ENCODE measurements at regions not wholly inside any gene's neighbourhood (a gene's known extent, or its start where the extent isn't known, plus 50 kb on each side); places are given as distances from the start of the nearest gene placed in this dataset.

- H3K27me3 ChIP-seq (replicated peaks; ENCODE audit: control insufficient read depth, insufficient read depth, low read length) = no peaks in the 10 kb centered on the region
- no peak for TF ChIP-seq CTCF (IDR thresholded peaks at IDR 0.05; ENCODE audit: insufficient read depth, low read length, poor library complexity, severe bottlenecking)
- H3K36me3 ChIP-seq (ENCODE audit: control insufficient read depth, insufficient read depth, low read length) = no peaks in the 10 kb centered on the region
- H3K4me3 ChIP-seq (replicated peaks; ENCODE audit: low read depth, low read length) = no peak overlapping the region
- no peak for DNase-seq (ENCODE audit: extremely low read depth, insufficient read length)
Measured at GRCh38 chr22:48347311-48347710, 1480.4 kb downstream of the BRD1 start.

- no peaks in the 10 kb centered on the region for H3K27me3 ChIP-seq (replicated peaks; ENCODE audit: control insufficient read depth, insufficient read depth, low read length)
- no peak overlapping the region for H3K4me3 ChIP-seq (replicated peaks; ENCODE audit: low read depth, low read length)
- H3K36me3 ChIP-seq (ENCODE audit: control insufficient read depth, insufficient read depth, low read length) = no peaks in the 10 kb centered on the region
- no peak for TF ChIP-seq CTCF (IDR thresholded peaks at IDR 0.05; ENCODE audit: insufficient read depth, low read length, poor library complexity, severe bottlenecking)
- DNase-seq (ENCODE audit: extremely low read depth, insufficient read length) = no peak
Measured at GRCh38 chr22:48346911-48347310, 1480.8 kb downstream of the BRD1 start.

- DNase-seq (ENCODE audit: extremely low read depth, insufficient read length) = no peak
- H3K4me3 ChIP-seq (replicated peaks; ENCODE audit: low read depth, low read length) = no peak overlapping the region
- no peak for TF ChIP-seq CTCF (IDR thresholded peaks at IDR 0.05; ENCODE audit: insufficient read depth, low read length, poor library complexity, severe bottlenecking)
- H3K36me3 ChIP-seq (ENCODE audit: control insufficient read depth, insufficient read depth, low read length) = no peaks in the 10 kb centered on the region
- H3K27me3 ChIP-seq (replicated peaks; ENCODE audit: control insufficient read depth, insufficient read depth, low read length) = no peaks in the 10 kb centered on the region
Measured at GRCh38 chr22:48346311-48346710, 1481.4 kb downstream of the BRD1 start.

- Histone ChIP-seq H3K4me3 (replicated peaks; ENCODE audit: low read depth, low read length) (no peak overlapping the region), H3K27me3 (replicated peaks; ENCODE audit: control insufficient read depth, insufficient read depth, low read length) (no peaks in the 10 kb centered on the region), H3K36me3 (ENCODE audit: control insufficient read depth, insufficient read depth, low read length) (no peaks in the 10 kb centered on the region)
- no peak for DNase-seq (ENCODE audit: extremely low read depth, insufficient read length)
- no peak for TF ChIP-seq CTCF (IDR thresholded peaks at IDR 0.05; ENCODE audit: insufficient read depth, low read length, poor library complexity, severe bottlenecking)
Measured at GRCh38 chr22:48345631-48346030, 1482.0 kb downstream of the BRD1 start.

GRCh38 chr22:48343461-48343860 lies 1484.2 kb downstream of the BRD1 start:
- Histone ChIP-seq H3K4me3 (replicated peaks; ENCODE audit: low read depth, low read length) (no peak overlapping the region), H3K36me3 (ENCODE audit: control insufficient read depth, insufficient read depth, low read length) (no peaks in the 10 kb centered on the region), H3K27me3 (replicated peaks; ENCODE audit: control insufficient read depth, insufficient read depth, low read length) (no peaks in the 10 kb centered on the region)
- no peak for TF ChIP-seq CTCF (IDR thresholded peaks at IDR 0.05; ENCODE audit: insufficient read depth, low read length, poor library complexity, severe bottlenecking)
- DNase-seq (ENCODE audit: extremely low read depth, insufficient read length) = no peak

GRCh38 chr22:48342732-48343131 lies 1484.9 kb downstream of the BRD1 start:
- DNase-seq (ENCODE audit: extremely low read depth, insufficient read length) = no peak
- no peaks in the 10 kb centered on the region for H3K27me3 ChIP-seq (replicated peaks; ENCODE audit: control insufficient read depth, insufficient read depth, low read length)
- no peak overlapping the region for H3K4me3 ChIP-seq (replicated peaks; ENCODE audit: low read depth, low read length)
- TF ChIP-seq CTCF (IDR thresholded peaks at IDR 0.05; ENCODE audit: insufficient read depth, low read length, poor library complexity, severe bottlenecking) = no peak
- H3K36me3 ChIP-seq (ENCODE audit: control insufficient read depth, insufficient read depth, low read length) = no peaks in the 10 kb centered on the region
